OCI-LY3 (cell line): ENCODE measurements at regions not wholly inside any gene's neighbourhood (a gene's known extent, or its start where the extent isn't known, plus 50 kb on each side); places are given as distances from the start of the nearest gene placed in this dataset.

Experiments used
- H2AFZ ChIP-seq: fragments of 200-600, 300-600 bp; shearing (Covaris generic); 2 replicates; pipeline ENCODE4 v1.6.0; 2014; ENCODE audit warnings: antibody characterized with exemption, low read depth, low read length
- H3K27ac ChIP-seq: fragments of 200-600, 300-600 bp; sonication (generic); 2 replicates; pipeline ENCODE4 v1.5.1; 2014; ENCODE audit warnings: mild to moderate bottlenecking, low read length, moderate library complexity, mixed read lengths
- H3K27me3 ChIP-seq: fragments of 200-600, 300-600 bp; sonication (generic); 2 replicates; pipeline ENCODE4 v1.6.1; 2014; ENCODE audit warnings: low read depth, low read length, mixed read lengths
- H3K36me3 ChIP-seq: fragments of 200-600, 300-600 bp; sonication (generic); replicated peaks from 2 replicates; pipeline ENCODE3; 2014; ENCODE audit warnings: low read depth, low read length, mixed read lengths
- H3K4me1 ChIP-seq: fragments of 300-600, 200-600 bp; sonication (generic); 2 replicates; pipeline ENCODE4 v1.6.1; 2014; ENCODE audit warnings: low read length, mixed read lengths
- H3K4me2 ChIP-seq: fragments of 200-600, 300-600 bp; sonication (generic); 2 replicates; pipeline ENCODE4 v1.6.1; 2014; ENCODE audit warnings: low read length, mixed read lengths
- H3K4me3 ChIP-seq: fragments of 300-600, 200-600 bp; sonication (generic); 2 replicates; pipeline ENCODE4 v1.5.1; 2014; ENCODE audit warnings: antibody characterized with exemption, mild to moderate bottlenecking, low read length, moderate library complexity
- H3K79me2 ChIP-seq: fragments of 300-600, 200-600 bp; shearing (Covaris generic); 2 replicates; pipeline ENCODE4 v1.6.1; 2014; ENCODE audit warnings: mild to moderate bottlenecking, low read length, mixed read lengths
- H3K9ac ChIP-seq: fragments of 300-600, 200-600 bp; shearing (Covaris generic); 2 replicates; pipeline ENCODE4 v1.6.0; 2014; ENCODE audit warnings: mild to moderate bottlenecking, low read length, moderate library complexity
- H3K9me3 ChIP-seq: fragments of 200-600, 300-600 bp; shearing (Covaris generic); 2 replicates; pipeline ENCODE4 v1.6.1; 2014; ENCODE audit warnings: low read length, mixed read lengths; ENCODE audit not compliant: insufficient read depth
- H4K20me1 ChIP-seq: fragments of 200-600, 300-600 bp; sonication (generic); 2 replicates; pipeline ENCODE4 v1.6.1; 2016; ENCODE audit warnings: low read length, mixed read lengths; ENCODE audit not compliant: insufficient read depth
- CTCF ChIP-seq: fragments of 200-600, 300-600 bp; sonication (generic); IDR thresholded peaks from 2 replicates; pipeline ENCODE4 v1.5.1; 2014; ENCODE audit warnings: antibody characterized with exemption, low read length, low read depth
- EZH2phosphoT487 ChIP-seq: fragments of 200-600 bp; shearing (Covaris generic); IDR thresholded peaks from 2 replicates; pipeline ENCODE4 v1.6.1; 2018; ENCODE audit warnings: antibody characterized with exemption, mixed run types, low read depth

- no peak for TF ChIP-seq EZH2phosphoT487
- TF ChIP-seq CTCF: no peak
- no peaks in the 10 kb centered on the region for H3K27me3 ChIP-seq
- no peak overlapping the region for H3K4me2 ChIP-seq
- H3K9me3 ChIP-seq: no peaks in the 10 kb centered on the region
- H2AFZ ChIP-seq: no peak overlapping the region
- no peaks in the 10 kb centered on the region for H4K20me1 ChIP-seq
- no peak overlapping the region for H3K27ac ChIP-seq
- no peaks in the 10 kb centered on the region for H3K4me1 ChIP-seq
- H3K36me3 ChIP-seq: no peaks in the 10 kb centered on the region
- no peak overlapping the region for H3K9ac ChIP-seq
- H3K79me2 ChIP-seq: no peaks in the 10 kb centered on the region
- H3K4me3 ChIP-seq: no peak overlapping the region
Measured at GRCh38 chr22:49066619-49067018, 761.1 kb downstream of the BRD1 start.

- H3K27me3 ChIP-seq: no peaks in the 10 kb centered on the region
- H3K36me3 ChIP-seq: no peaks in the 10 kb centered on the region
- H2AFZ ChIP-seq: no peak overlapping the region
- no peak overlapping the region for H3K27ac ChIP-seq
- H3K9me3 ChIP-seq: no peaks in the 10 kb centered on the region
- no peaks in the 10 kb centered on the region for H4K20me1 ChIP-seq
- no peak overlapping the region for H3K4me3 ChIP-seq
- H3K79me2 ChIP-seq: no peaks in the 10 kb centered on the region
- no peaks in the 10 kb centered on the region for H3K4me1 ChIP-seq
- no peak overlapping the region for H3K4me2 ChIP-seq
- no peak overlapping the region for H3K9ac ChIP-seq
- no peak for TF ChIP-seq CTCF
- no peak for TF ChIP-seq EZH2phosphoT487
Measured at GRCh38 chr22:49064836-49065235, 762.8 kb downstream of the BRD1 start.

- H4K20me1 ChIP-seq: no peaks in the 10 kb centered on the region
- TF ChIP-seq CTCF (no peak), EZH2phosphoT487 (no peak)
- no peaks in the 10 kb centered on the region for H3K79me2 ChIP-seq
- H3K4me1 ChIP-seq: no peaks in the 10 kb centered on the region
- no peak overlapping the region for H3K9ac ChIP-seq
- no peaks in the 10 kb centered on the region for H3K36me3 ChIP-seq
- H3K9me3 ChIP-seq: no peaks in the 10 kb centered on the region
- H3K4me2 ChIP-seq: no peak overlapping the region
- H3K4me3 ChIP-seq: no peak overlapping the region
- no peak overlapping the region for H2AFZ ChIP-seq
- H3K27me3 ChIP-seq: no peaks in the 10 kb centered on the region
- H3K27ac ChIP-seq: no peak overlapping the region
Measured at GRCh38 chr22:49063545-49063890, 764.2 kb downstream of the BRD1 start.

GRCh38 chr22:49062802-49063544, 764.7 kb downstream of the BRD1 start:
- Histone ChIP-seq H4K20me1 (no peaks in the 10 kb centered on the region), H3K4me3 (no peak overlapping the region), H3K4me1 (no peaks in the 10 kb centered on the region), H3K27ac (no peak overlapping the region), H3K27me3 (no peaks in the 10 kb centered on the region), H2AFZ (no peak overlapping the region), H3K79me2 (no peaks in the 10 kb centered on the region), H3K36me3 (no peaks in the 10 kb centered on the region), H3K4me2 (no peak overlapping the region), H3K9ac (no peak overlapping the region), H3K9me3 (no peaks in the 10 kb centered on the region)
- TF ChIP-seq EZH2phosphoT487 (no peak), CTCF (no peak)
